ENCODE measurements at regions not wholly inside any gene's neighbourhood (a gene's known extent, or its start where the extent isn't known, plus 50 kb on each side); places are given as distances from the start of the nearest gene placed in this dataset.

- Histone ChIP-seq H3K27ac (no peak overlapping the region), H3K36me3 (replicated peaks) (no peaks in the 10 kb centered on the region), H3K4me3 (ENCODE audit: low read depth, low read length) (no peak overlapping the region), H3K27me3 (replicated peaks) (no peaks in the 10 kb centered on the region)
- TF ChIP-seq CTCF (IDR thresholded peaks at IDR 0.05; ENCODE audit: low read depth, low read length, missing control alignments): no peak
- no peak for DNase-seq
- in situ Hi-C loops (cut with HindIII; ENCODE audit: low pct_ligation_motif_present, low sequenced_read_pairs): no loop called here
Observed at GRCh38 chr11:29959488-29959887, 57.3 kb downstream of the KCNA4 start.

- no peak for DNase-seq
- in situ Hi-C loops (cut with HindIII; ENCODE audit: low pct_ligation_motif_present, low sequenced_read_pairs): no loop called here
- no peak overlapping the region for H3K4me3 ChIP-seq (ENCODE audit: low read depth, low read length)
- H3K36me3 ChIP-seq (replicated peaks): no peaks in the 10 kb centered on the region
- H3K27me3 ChIP-seq (replicated peaks): no peaks in the 10 kb centered on the region
- no peak overlapping the region for H3K27ac ChIP-seq
- no peak for TF ChIP-seq CTCF (IDR thresholded peaks at IDR 0.05; ENCODE audit: low read depth, low read length, missing control alignments)
Observed at GRCh38 chr11:29957431-29957830, 59.4 kb downstream of the KCNA4 start.

- no peak for TF ChIP-seq CTCF (IDR thresholded peaks at IDR 0.05; ENCODE audit: low read depth, low read length, missing control alignments)
- no peak for DNase-seq
Observed at GRCh38 chr11:29956076-29956556, 60.7 kb downstream of the KCNA4 start.

GRCh38 chr11:29943347-29943746 lies 73.5 kb downstream of the KCNA4 start:
- DNase-seq: no peak
- in situ Hi-C loops (cut with HindIII; ENCODE audit: low pct_ligation_motif_present, low sequenced_read_pairs): no loop called here
- Histone ChIP-seq H3K4me3 (ENCODE audit: low read depth, low read length) (no peak overlapping the region), H3K27me3 (replicated peaks) (no peaks in the 10 kb centered on the region), H3K36me3 (replicated peaks) (no peaks in the 10 kb centered on the region), H3K27ac (no peak overlapping the region)
- no peak for TF ChIP-seq CTCF (IDR thresholded peaks at IDR 0.05; ENCODE audit: low read depth, low read length, missing control alignments)

More at GRCh38 chr11:29956076-29956556, 60.7 kb downstream of the KCNA4 start:
- Histone ChIP-seq H3K27ac (no peak overlapping the region), H3K27me3 (replicated peaks) (no peaks in the 10 kb centered on the region), H3K4me3 (ENCODE audit: low read depth, low read length) (no peak overlapping the region), H3K36me3 (replicated peaks) (no peaks in the 10 kb centered on the region)
- in situ Hi-C loops (cut with HindIII; ENCODE audit: low pct_ligation_motif_present, low sequenced_read_pairs): no loop called here

GRCh38 chr11:29937526-29937925 lies 79.3 kb downstream of the KCNA4 start:
- no peaks in the 10 kb centered on the region for H3K27me3 ChIP-seq (replicated peaks)
- H3K27ac ChIP-seq: no peak overlapping the region
- no peak overlapping the region for H3K4me3 ChIP-seq (ENCODE audit: low read depth, low read length)
- no peak for TF ChIP-seq CTCF (IDR thresholded peaks at IDR 0.05; ENCODE audit: low read depth, low read length, missing control alignments)
- in situ Hi-C loops (cut with HindIII; ENCODE audit: low pct_ligation_motif_present, low sequenced_read_pairs): no loop called here
- DNase-seq: no peak
- no peaks in the 10 kb centered on the region for H3K36me3 ChIP-seq (replicated peaks)

- H3K36me3 ChIP-seq (replicated peaks): no peaks in the 10 kb centered on the region
- no peaks in the 10 kb centered on the region for H3K27me3 ChIP-seq (replicated peaks)
- TF ChIP-seq CTCF (IDR thresholded peaks at IDR 0.05; ENCODE audit: low read depth, low read length, missing control alignments): no peak
- no peak for DNase-seq
- in situ Hi-C loops (cut with HindIII; ENCODE audit: low pct_ligation_motif_present, low sequenced_read_pairs): no loop called here
- no peak overlapping the region for H3K27ac ChIP-seq
- no peak overlapping the region for H3K4me3 ChIP-seq (ENCODE audit: low read depth, low read length)
Observed at GRCh38 chr11:29934115-29934638, 82.7 kb downstream of the KCNA4 start.

Data from brain microvascular endothelial cell (primary cell).